Mucosa of descending colon (tissue), 3 donors: ENCODE measurements at regions not wholly inside any gene's neighbourhood (a gene's known extent, or its start where the extent isn't known, plus 50 kb on each side); places are given as distances from the start of the nearest gene placed in this dataset.

ENCODE experiments used
- ATAC-seq: fragments of 200-7000 bp; cut with Tn5 transposase; one replicate; pipeline ENCODE4 v1.9.1; 2020; ENCODE audit warnings: mild to moderate bottlenecking, moderate library complexity
- DNase-seq, 3 donors: peaks; one replicate each; pipeline ENCODE4 v3.0.0-alpha.2; 2020
- H3K36me3 ChIP-seq: fragments of 200-600 bp; one replicate; pipeline ENCODE4 v1.8.0; 2021; ENCODE audit warnings: low read depth, mild to moderate bottlenecking
- H3K4me1 ChIP-seq: fragments of 200-600 bp; one replicate; pipeline ENCODE4 v1.8.0; 2021; ENCODE audit warnings: low read depth, mild to moderate bottlenecking
- H3K4me3 ChIP-seq: fragments of 200-600 bp; one replicate; pipeline ENCODE4 v1.8.0; 2021; ENCODE audit warnings: mild to moderate bottlenecking
- H3K9me3 ChIP-seq: fragments of 200-600 bp; one replicate; pipeline ENCODE4 v1.8.0; 2021; ENCODE audit warnings: mild to moderate bottlenecking
- CTCF ChIP-seq: fragments of 200-600 bp; IDR thresholded peaks from one replicate; pipeline ENCODE4 v1.8.0; 2022; ENCODE audit warnings: antibody characterized with exemption, mild to moderate bottlenecking
- intact Hi-C, 2 donors: fragments of 100-400 bp; cut with DNase I in 1 of 2; cut with micrococcal nuclease in 1 of 2; formaldehyde crosslinking; loops; one replicate each; pipeline versions ENCODE4 v1.11.0 to v1.11.1; 2022; cut with DNase I, micrococcal nuclease
- donor health status: DM: no; HTN: no; CAD: no; lungs with moderate emphysema.
- donor health status: DM: no; HTN: no; CAD: no.
- donor health status: DM: no; HTN: yes; CAD: no.

- Histone ChIP-seq H3K36me3 (no peaks in the 10 kb centered on the region), H3K4me1 (no peaks in the 10 kb centered on the region), H3K4me3 (no peak overlapping the region), H3K9me3 (no peaks in the 10 kb centered on the region)
- ATAC-seq, result no peak
- DNase-seq, result no peak
- intact Hi-C loops, result no loop called here
- TF ChIP-seq CTCF, result no peak
Observed at GRCh38 chr3:81279481-81280379, 481.7 kb downstream of the GBE1 start.

- Histone ChIP-seq H3K36me3 (no peaks in the 10 kb centered on the region), H3K4me3 (no peak overlapping the region), H3K9me3 (no peaks in the 10 kb centered on the region), H3K4me1 (no peaks in the 10 kb centered on the region)
- intact Hi-C loops, result no loop called here
- ATAC-seq (no peak), DNase-seq (no peak)
- TF ChIP-seq CTCF, result no peak
Observed at GRCh38 chr3:81277853-81278252, 483.6 kb downstream of the GBE1 start.

- ATAC-seq, result no peak
- intact Hi-C loops, result no loop called here
- Histone ChIP-seq H3K36me3 (no peaks in the 10 kb centered on the region), H3K4me3 (no peak overlapping the region), H3K9me3 (no peaks in the 10 kb centered on the region), H3K4me1 (no peaks in the 10 kb centered on the region)
- no peak for TF ChIP-seq CTCF
- no peak for DNase-seq
Observed at GRCh38 chr3:81274671-81275070, 486.8 kb downstream of the GBE1 start.

GRCh38 chr3:81270603-81271379 is 490.7 kb downstream of the GBE1 start:
- no peaks in the 10 kb centered on the region for H3K36me3 ChIP-seq
- ATAC-seq, result no peak
- H3K4me3 ChIP-seq, result no peak overlapping the region
- intact Hi-C loops, result no loop called here
- DNase-seq, result no peak
- H3K9me3 ChIP-seq, result no peaks in the 10 kb centered on the region
- no peaks in the 10 kb centered on the region for H3K4me1 ChIP-seq
- no peak for TF ChIP-seq CTCF

GRCh38 chr3:81268526-81268925 is 492.9 kb downstream of the GBE1 start:
- no peaks in the 10 kb centered on the region for H3K9me3 ChIP-seq

More at GRCh38 chr3:81268526-81268925, 492.9 kb downstream of the GBE1 start:
- DNase-seq (no peak), ATAC-seq (no peak)
- H3K36me3 ChIP-seq, result no peaks in the 10 kb centered on the region
- intact Hi-C loops, result no loop called here
- H3K4me1 ChIP-seq, result no peaks in the 10 kb centered on the region
- no peak for TF ChIP-seq CTCF
- no peak overlapping the region for H3K4me3 ChIP-seq
